Endothelial cell of hepatic sinusoid (primary cell): ENCODE measurements at regions not wholly inside any gene's neighbourhood (a gene's known extent, or its start where the extent isn't known, plus 50 kb on each side); places are given as distances from the start of the nearest gene placed in this dataset.

ENCODE experiments used
- in situ Hi-C: cut with HindIII; loops from 2 replicates; pipeline ENCODE4 v1.10.0; 2017; ENCODE audit warnings: low sequenced_read_pairs

DNA sequence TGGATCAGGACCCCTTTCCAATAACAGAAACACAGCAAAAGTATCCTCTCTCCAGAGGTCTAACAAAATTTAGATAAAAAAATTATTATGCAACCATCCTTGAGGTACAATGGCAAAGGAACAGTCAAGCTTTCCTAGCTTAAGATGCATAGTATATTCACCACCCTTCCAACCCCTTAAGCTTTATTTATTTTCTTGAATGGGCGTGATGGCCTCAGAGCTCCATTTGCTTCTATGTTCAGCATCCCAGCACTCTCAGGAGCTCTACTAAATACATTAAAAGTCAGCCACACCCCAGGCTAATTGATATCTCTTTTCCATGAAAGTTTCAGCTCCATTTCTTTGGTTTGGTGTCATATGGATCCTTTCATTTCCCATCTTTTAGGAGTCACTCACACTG is 1335.2 kb upstream of the ZEB2 start:
- in situ Hi-C loops: no loop called here

- in situ Hi-C loops: no loop called here
Measured at GRCh38 chr2:145854039-145854755, 1334.3 kb upstream of the ZEB2 start.

GRCh38 chr2:145851730-145852129 is 1331.8 kb upstream of the ZEB2 start:
- in situ Hi-C loops: no loop called here

DNA sequence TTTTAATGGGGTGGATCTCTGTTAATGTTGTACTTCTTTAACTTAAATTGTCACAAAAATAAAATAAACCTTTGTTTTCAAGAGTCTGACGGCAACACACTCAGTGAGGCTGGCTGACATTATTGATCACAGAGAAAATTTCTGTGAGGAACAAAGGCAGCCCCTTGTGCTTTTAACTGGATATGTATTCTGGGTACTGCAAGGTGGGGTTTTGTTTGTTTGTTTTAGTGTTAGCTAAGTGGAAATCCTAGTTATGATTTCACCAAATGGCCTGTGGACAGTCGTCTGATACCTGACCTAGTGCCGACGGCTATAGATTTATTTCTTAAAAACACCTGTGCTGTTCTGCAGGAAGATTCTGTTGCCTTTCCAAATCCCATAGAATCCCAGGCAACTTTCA is 1329.5 kb upstream of the ZEB2 start:
- in situ Hi-C loops: loop anchor here (5.0 kb wide), 1 partner anchor 48 kb away; no protein-coding TSS in a partner anchor

GRCh38 chr2:145846982-145847381 is 1327.1 kb upstream of the ZEB2 start:
- in situ Hi-C loops: loop anchor here (5.0 kb wide), 1 partner anchor 50 kb away; no protein-coding TSS in a partner anchor

DNA sequence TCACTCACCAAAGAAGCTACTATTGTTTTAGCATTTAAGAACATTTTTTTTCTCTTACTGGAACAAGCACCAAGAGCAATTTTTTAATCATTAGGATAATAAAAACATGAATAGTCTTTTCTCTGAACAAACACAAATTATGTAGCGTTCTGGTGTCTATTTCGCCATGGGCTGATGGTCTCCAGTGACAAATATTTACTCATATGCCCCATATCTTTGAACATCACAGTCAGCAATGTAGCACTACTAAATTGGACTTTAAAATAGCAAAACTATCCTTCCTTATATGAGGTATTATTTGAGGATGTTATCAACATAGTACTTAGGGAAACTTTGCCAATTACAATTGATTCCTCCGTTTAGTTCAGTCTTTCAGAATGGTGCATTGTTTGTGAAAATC is 1326.0 kb upstream of the ZEB2 start:
- in situ Hi-C loops: loop anchor here (5.0 kb wide), 1 partner anchor 51 kb away; no protein-coding TSS in a partner anchor

DNA sequence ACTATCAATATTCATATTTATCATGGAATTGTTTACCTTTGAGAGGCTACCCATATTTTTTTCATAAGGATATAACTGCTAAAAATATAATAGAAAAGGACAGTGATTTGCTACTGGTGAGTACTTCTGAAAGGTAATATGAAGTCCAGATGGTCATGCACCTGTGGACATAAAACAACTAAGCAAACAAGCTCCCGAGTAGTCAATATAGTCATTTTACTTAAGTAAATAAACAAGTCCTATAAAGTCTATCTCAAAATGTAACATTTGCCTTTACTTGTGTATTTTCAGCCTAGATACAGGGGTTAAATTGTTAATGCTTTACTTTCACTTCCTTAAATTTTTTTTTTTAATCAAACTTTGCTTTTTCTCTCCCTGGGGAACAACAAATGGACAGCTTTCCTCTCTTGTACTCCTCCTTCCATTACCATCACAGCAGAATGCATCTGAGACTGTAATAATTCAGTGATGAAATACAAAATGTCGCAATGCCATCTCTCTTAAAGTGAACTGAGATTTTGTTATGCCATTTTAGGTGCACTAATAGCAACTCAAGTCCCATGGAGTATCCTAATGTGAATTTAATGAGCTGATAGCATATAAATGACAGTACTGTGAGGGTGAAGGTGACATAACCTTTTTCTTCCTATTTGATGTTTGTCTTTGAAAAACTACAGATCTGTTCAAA is 1325.4 kb upstream of the ZEB2 start:
- in situ Hi-C loops: loop anchor here (5.0 kb wide), 1 partner anchor 52 kb away; no protein-coding TSS in a partner anchor

DNA sequence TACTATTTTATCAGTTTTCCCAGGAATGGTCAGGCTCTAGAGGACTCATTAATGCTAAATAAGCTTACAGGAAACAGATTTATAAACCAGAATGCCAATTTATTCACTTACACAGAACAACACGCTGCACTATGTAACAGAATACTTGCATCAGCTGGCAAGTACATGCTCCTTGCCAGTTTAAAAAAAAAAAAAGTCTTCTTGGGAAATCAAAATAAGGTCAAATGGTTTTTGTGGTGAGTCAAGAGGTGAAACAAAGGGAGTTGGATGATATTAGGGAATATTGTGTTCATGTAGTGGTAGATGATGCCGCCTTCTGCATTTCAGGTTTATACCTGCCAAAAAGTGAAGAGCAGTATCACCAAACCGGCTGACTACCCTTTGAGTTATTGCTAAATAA is 1322.1 kb upstream of the ZEB2 start:
- in situ Hi-C loops: no loop called here

DNA sequence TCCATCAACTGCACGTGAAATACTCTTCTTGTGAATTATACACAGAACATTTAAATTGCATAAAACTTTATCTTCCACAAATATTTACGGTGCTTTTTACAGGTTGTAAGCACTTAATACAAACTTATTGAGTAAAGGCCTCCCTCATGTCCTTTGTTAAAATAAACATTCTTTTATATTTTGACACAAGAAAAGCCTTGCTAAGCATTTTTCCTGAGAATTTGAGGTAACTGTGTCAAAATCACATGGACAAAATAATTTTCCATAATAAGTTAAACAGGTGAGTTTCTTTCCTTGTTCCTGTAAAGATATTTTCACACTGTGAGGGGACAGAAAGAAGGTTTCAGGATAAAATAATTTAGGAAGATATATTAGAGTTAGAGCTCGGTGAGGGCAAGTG is 1317.1 kb upstream of the ZEB2 start:
- in situ Hi-C loops: no loop called here

DNA sequence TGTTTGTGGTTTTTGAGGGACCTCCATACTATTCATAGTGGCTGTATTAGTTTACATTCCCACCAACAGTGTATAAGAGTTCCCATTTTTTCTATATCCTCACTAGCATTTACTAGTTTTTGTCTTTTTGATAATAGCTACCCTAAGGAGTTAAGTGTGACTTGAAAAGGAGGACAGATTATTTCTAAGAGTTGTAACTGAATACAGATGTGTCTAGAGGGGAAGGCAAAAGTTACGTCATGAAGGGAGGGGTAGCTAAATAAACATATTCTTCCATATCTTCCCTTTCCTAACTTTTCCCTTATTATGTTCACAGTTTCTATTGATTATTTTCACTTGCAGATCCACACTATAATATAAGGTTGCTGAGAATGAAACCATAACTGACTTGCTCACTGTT is 1315.7 kb upstream of the ZEB2 start:
- in situ Hi-C loops: no loop called here

- in situ Hi-C loops: no loop called here
Measured at GRCh38 chr2:145832681-145833080, 1312.8 kb upstream of the ZEB2 start.

DNA sequence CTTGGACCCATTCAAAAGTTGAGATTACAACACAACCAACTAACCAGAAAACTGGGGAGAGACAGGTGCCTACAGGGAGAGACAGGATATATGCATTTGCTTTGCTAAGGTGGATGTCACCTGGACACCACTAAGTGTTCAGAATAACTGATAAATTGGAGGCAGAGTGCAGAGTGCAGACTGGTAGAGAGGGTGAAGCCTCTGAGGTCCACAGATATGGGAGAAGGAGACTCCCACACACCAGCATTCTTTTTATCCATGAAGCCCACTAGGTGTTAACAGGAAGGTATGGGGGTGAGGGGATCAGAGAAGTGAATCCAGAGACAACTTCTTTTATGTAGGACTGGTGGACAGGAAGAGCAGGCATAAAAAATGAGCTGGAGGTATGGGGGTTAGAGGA is 1310.0 kb upstream of the ZEB2 start:
- in situ Hi-C loops: no loop called here

DNA sequence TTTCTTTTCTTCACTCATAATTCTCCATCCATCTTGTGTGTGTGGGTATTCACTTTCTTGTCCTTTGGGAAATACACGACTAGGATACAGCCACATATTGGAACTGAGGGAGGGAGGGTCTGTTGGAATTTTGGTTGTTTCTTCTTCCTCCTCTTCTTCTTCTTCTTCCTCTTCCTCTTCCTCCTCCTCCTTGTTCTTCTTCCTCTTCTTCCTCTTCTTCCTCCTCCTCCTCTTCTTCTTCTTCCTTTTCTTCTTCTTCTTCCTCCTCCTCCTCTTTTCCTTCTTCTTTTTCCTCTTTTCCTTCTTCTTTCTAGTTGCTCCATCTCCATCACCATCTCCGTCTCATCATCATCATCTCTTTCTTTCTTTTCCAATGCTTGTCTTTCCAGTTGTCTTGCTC is 1307.3 kb upstream of the ZEB2 start:
- in situ Hi-C loops: no loop called here

GRCh38 chr2:145824384-145824783 is 1304.5 kb upstream of the ZEB2 start:
- in situ Hi-C loops: no loop called here

DNA sequence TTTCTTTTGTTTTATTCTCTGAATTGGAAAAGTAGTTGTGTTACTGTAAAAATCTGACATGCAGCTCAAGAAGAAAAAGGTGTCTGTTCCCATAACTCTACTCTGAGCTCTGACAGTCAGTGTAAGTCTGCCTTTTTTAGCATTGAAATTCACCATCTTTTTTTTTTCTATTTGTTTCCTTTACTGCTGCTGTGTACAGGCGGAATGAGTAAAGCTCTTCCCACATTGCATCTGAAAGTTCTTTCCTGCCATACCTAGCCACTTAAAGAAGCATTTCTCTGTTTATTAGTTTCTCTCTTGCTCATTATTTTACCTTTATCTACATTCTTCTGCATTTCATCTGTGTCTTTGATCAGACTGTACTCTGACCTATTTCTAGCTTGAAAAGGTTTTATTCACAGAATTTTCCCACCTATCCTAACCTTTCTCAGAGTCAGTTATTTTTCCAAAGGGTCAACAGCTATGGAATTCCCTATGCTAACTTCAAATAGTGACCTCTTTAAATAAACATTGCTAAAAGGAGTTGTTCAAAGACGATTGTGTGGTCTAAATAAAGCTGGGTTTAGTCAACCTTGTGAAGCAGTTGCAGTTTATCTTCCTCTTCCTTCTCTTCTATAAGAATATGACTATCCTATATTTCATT is 1303.1 kb upstream of the ZEB2 start:
- in situ Hi-C loops: no loop called here

DNA sequence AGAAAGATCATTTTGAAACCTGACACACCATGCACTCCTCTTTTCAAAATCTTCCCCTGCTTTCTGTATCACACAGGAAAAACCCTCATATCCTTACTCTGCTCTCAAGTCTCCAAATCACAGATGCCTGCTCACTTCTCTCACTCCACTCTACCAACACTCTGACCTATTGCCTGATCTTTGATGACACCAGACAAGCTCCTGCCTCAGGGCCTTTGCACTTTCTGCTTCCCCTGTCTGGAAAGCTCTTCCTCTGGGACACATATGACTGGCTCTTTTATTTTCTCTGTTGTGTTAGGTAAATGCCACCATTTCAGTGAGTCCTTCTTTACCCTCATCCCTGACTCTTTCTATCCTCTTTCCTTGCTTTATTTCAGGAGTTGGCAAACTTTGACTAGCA is 1300.7 kb upstream of the ZEB2 start:
- in situ Hi-C loops: no loop called here

GRCh38 chr2:145818890-145819504 is 1299.1 kb upstream of the ZEB2 start:
- in situ Hi-C loops: no loop called here

DNA sequence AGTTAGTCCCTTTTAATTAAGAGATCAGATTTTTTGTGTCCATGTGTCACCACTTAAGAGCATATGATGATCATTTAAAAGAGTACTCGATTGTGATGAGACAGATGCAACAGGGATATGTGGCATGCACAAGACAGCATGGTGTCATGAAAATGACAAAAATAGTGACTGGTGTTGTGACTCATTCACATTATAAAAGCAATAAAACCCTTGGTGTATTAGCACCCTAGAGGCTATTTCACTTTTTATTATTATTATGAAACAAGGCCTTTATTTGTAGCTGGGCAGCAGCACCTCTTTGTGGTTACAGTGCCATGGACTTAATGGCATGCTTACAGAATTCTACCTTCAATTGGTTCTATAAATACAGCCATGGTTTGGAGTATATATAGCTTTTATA is 1296.0 kb upstream of the ZEB2 start:
- in situ Hi-C loops: no loop called here

- in situ Hi-C loops: no loop called here
Measured at GRCh38 chr2:145813481-145813880, 1293.6 kb upstream of the ZEB2 start.

DNA sequence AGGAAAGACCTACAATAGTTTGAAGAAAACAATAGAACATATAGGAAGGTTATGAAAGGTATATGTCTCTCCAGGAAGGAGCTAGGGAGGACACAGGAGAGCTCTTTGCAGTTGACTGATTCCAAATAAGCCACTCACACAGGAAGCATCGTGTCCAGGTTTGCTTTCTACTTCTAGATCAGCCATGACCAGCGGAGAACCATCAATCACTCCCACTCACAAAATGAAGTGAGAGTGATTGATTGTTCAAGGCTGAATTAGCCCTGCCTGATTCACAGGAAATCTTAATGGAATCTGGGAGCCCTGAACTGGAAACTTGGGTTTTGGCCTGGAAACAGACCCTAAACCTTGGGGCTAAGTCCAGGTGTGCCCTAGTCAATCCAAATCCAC is 1292.2 kb upstream of the ZEB2 start:
- in situ Hi-C loops: no loop called here
